ENCODE measurements at regions not wholly inside any gene's neighbourhood (a gene's known extent, or its start where the extent isn't known, plus 50 kb on each side); places are given as distances from the start of the nearest gene placed in this dataset.

- H3K36me3 Mint-ChIP-seq (ENCODE audit: low read depth): no peaks in the 10 kb centered on the region
- H3K4me1 Mint-ChIP-seq (ENCODE audit: low read depth): no peaks in the 10 kb centered on the region
- DNase-seq (ENCODE audit: low spot score): no peak
- no peak for TF ChIP-seq CTCF (IDR thresholded peaks at IDR 0.05)
- no peak overlapping the region for H3K27ac Mint-ChIP-seq (ENCODE audit: unreplicated experiment)
- no peak overlapping the region for H3K4me3 Mint-ChIP-seq (ENCODE audit: unreplicated experiment)
- peaks cover 2% of the 10 kb centered on the region for H3K27me3 Mint-ChIP-seq (ENCODE audit: low read depth)
- H3K9me3 Mint-ChIP-seq (ENCODE audit: low read depth): peaks cover 3% of the 10 kb centered on the region
Measured at GRCh38 chr3:3701949-3702348, 97.3 kb upstream of the LRRN1 start.

GRCh38 chr3:3699816-3700633, 99.2 kb upstream of the LRRN1 start:
- H3K4me1 Mint-ChIP-seq (ENCODE audit: low read depth): no peaks in the 10 kb centered on the region

GRCh38 chr3:3699407-3699806, 99.8 kb upstream of the LRRN1 start:
- H3K27ac Mint-ChIP-seq (ENCODE audit: unreplicated experiment): no peak overlapping the region
- H3K4me3 Mint-ChIP-seq (ENCODE audit: unreplicated experiment): no peak overlapping the region
- DNase-seq (ENCODE audit: low spot score): no peak
- H3K4me1 Mint-ChIP-seq (ENCODE audit: low read depth): no peaks in the 10 kb centered on the region
- no peak for TF ChIP-seq CTCF (IDR thresholded peaks at IDR 0.05)
- peaks cover 3% of the 10 kb centered on the region for H3K9me3 Mint-ChIP-seq (ENCODE audit: low read depth)
- H3K36me3 Mint-ChIP-seq (ENCODE audit: low read depth): no peaks in the 10 kb centered on the region
- H3K27me3 Mint-ChIP-seq (ENCODE audit: low read depth): peaks cover 2% of the 10 kb centered on the region

More at GRCh38 chr3:3699816-3700633, 99.2 kb upstream of the LRRN1 start:
- H3K36me3 Mint-ChIP-seq (ENCODE audit: low read depth): no peaks in the 10 kb centered on the region
- DNase-seq (ENCODE audit: low spot score): no peak
- no peak overlapping the region for H3K4me3 Mint-ChIP-seq (ENCODE audit: unreplicated experiment)
- TF ChIP-seq CTCF (IDR thresholded peaks at IDR 0.05): no peak
- peaks cover 3% of the 10 kb centered on the region for H3K9me3 Mint-ChIP-seq (ENCODE audit: low read depth)
- peaks cover 2% of the 10 kb centered on the region for H3K27me3 Mint-ChIP-seq (ENCODE audit: low read depth)
- no peak overlapping the region for H3K27ac Mint-ChIP-seq (ENCODE audit: unreplicated experiment)

GRCh38 chr3:3696345-3696744, 102.9 kb upstream of the LRRN1 start:
- no peak overlapping the region for H3K4me3 Mint-ChIP-seq (ENCODE audit: unreplicated experiment)
- H3K36me3 Mint-ChIP-seq (ENCODE audit: low read depth): no peaks in the 10 kb centered on the region
- no peaks in the 10 kb centered on the region for H3K4me1 Mint-ChIP-seq (ENCODE audit: low read depth)
- no peak for TF ChIP-seq CTCF (IDR thresholded peaks at IDR 0.05)
- no peak overlapping the region for H3K27ac Mint-ChIP-seq (ENCODE audit: unreplicated experiment)
- DNase-seq (ENCODE audit: low spot score): no peak
- no peaks in the 10 kb centered on the region for H3K27me3 Mint-ChIP-seq (ENCODE audit: low read depth)
- H3K9me3 Mint-ChIP-seq (ENCODE audit: low read depth): peaks cover 6% of the 10 kb centered on the region

GRCh38 chr3:3693593-3693992, 105.6 kb upstream of the LRRN1 start:
- Mint-ChIP-seq H3K27me3 (ENCODE audit: low read depth) (no peaks in the 10 kb centered on the region), H3K9me3 (ENCODE audit: low read depth) (peaks cover 3% of the 10 kb centered on the region), H3K36me3 (ENCODE audit: low read depth) (no peaks in the 10 kb centered on the region), H3K4me1 (ENCODE audit: low read depth) (no peaks in the 10 kb centered on the region), H3K27ac (ENCODE audit: unreplicated experiment) (no peak overlapping the region), H3K4me3 (ENCODE audit: unreplicated experiment) (no peak overlapping the region)
- TF ChIP-seq CTCF (IDR thresholded peaks at IDR 0.05): no peak
- DNase-seq (ENCODE audit: low spot score): no peak

Data from chondrocyte (in vitro differentiated cells).